Ovary (tissue), 7 donors: ENCODE measurements at regions not wholly inside any gene's neighbourhood (a gene's known extent, or its start where the extent isn't known, plus 50 kb on each side); places are given as distances from the start of the nearest gene placed in this dataset.
"Not testable (repeated sequence)": the region's sequence is repeated elsewhere in the genome, so short reads cannot be mapped to it uniquely, and the experiment has no call there.

Source experiments
- DNase-seq, 5 donors: peaks; one replicate each; pipeline ENCODE4 v3.0.0-alpha.2; 2019 to 2020
- H3K27ac ChIP-seq, 2 donors: fragments of 200-600 bp; one replicate each; pipeline versions ENCODE4 v1.5.1 to v1.8.0; 2019 to 2022
- H3K27me3 ChIP-seq: fragments of 200-600 bp; one replicate; pipeline ENCODE4 v1.8.0; 2022
- H3K36me3 ChIP-seq: fragments of 200-600 bp; sonication (generic); one replicate; pipeline ENCODE4 v1.5.1; 2019
- H3K4me1 ChIP-seq: one replicate; pipeline ENCODE4 v1.8.1; 2013; ENCODE audit warnings: mild to moderate bottlenecking, moderate library complexity; ENCODE audit not compliant: insufficient read depth
- H3K4me3 ChIP-seq: fragments of 200-600 bp; sonication (generic); one replicate; pipeline ENCODE4 v1.5.1; 2017
- H3K9me3 ChIP-seq, 2 donors: fragments of 200-600 bp in 1 of 2; sonication (generic) in 1 of 2; one replicate each; pipeline versions ENCODE4 v1.5.1 to v1.8.1; 2013 to 2019; ENCODE audit warnings: mild to moderate bottlenecking in 1 of 2, moderate library complexity in 1 of 2
- EP300 ChIP-seq: sonication (generic); formaldehyde crosslinking; IDR thresholded peaks from one replicate; pipeline ENCODE4 v1.6.1; 2017; ENCODE audit warnings: antibody characterized with exemption
- POLR2A ChIP-seq: fragments of 450-650 bp; IDR thresholded peaks from one replicate; pipeline ENCODE4 v1.6.1; 2017; ENCODE audit warnings: antibody characterized with exemption, mild to moderate bottlenecking, moderate library complexity
- WGBS, 3 donors: extraction: QIAGEN DNeasy Blood & Tissue Kit in 1 of 3; methylation state at CpG; one replicate each; pipeline versions ENCODE4 v1.1.5 to v1.1.7; 2013 to 2017; 5-methylcytosine and 5-hydroxymethylcytosine counted together
- intact Hi-C, 4 donors: fragments of 100-400 bp; cut with DNase I; formaldehyde crosslinking; loops; one replicate each; pipeline versions ENCODE4 v1.11.0 to v1.15.1; 2022 to 2023
- TF ChIP-seq, protein P1 (sequence below), 3 donors: fragments of 450-650 bp in 2 of 3; fragments of 200-600 bp in 1 of 3; IDR thresholded peaks; one replicate each; pipeline versions ENCODE4 v1.5.1 to v1.8.0; 2016 to 2022; ENCODE audit warnings: antibody characterized with exemption in 3 of 3, mild to moderate bottlenecking in 1 of 3
- donor health status: DM: no; HTN: no; CAD: no; lungs with moderate emphysema.
- donor health status: DM: no; HTN: no; CAD: no.
- donor health status: Bipolar disorder and iron deficiency.
- donor health status: DM: no; HTN: no; CAD: no.
- donor health status: DM: yes; HTN: yes; CAD: no.

GRCh38 chr5:42306287-42306686 is 117.0 kb upstream of the GHR start:
- DNase-seq = no peak
- Histone ChIP-seq H3K4me1 (no peaks in the 10 kb centered on the region), H3K4me3 (no peak overlapping the region), H3K27me3 (no peaks in the 10 kb centered on the region), H3K27ac (no peak overlapping the region), H3K9me3 (peaks cover 0 to 5% of the 10 kb centered on the region in 2 donors), H3K36me3 (no peaks in the 10 kb centered on the region)
- TF ChIP-seq, protein P1, sequence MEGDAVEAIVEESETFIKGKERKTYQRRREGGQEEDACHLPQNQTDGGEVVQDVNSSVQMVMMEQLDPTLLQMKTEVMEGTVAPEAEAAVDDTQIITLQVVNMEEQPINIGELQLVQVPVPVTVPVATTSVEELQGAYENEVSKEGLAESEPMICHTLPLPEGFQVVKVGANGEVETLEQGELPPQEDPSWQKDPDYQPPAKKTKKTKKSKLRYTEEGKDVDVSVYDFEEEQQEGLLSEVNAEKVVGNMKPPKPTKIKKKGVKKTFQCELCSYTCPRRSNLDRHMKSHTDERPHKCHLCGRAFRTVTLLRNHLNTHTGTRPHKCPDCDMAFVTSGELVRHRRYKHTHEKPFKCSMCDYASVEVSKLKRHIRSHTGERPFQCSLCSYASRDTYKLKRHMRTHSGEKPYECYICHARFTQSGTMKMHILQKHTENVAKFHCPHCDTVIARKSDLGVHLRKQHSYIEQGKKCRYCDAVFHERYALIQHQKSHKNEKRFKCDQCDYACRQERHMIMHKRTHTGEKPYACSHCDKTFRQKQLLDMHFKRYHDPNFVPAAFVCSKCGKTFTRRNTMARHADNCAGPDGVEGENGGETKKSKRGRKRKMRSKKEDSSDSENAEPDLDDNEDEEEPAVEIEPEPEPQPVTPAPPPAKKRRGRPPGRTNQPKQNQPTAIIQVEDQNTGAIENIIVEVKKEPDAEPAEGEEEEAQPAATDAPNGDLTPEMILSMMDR (IDR thresholded peaks at IDR 0.05) = no peak
- TF ChIP-seq POLR2A = no peak
- no peak for TF ChIP-seq EP300
- intact Hi-C loops = no loop called here
- 42 to 62% (median 55%) methylated on average over 1 of the region's 1 CpG for whole genome bisulfite sequencing, 3 donors

GRCh38 chr5:42309865-42310264 is 113.4 kb upstream of the GHR start:
- no peak for DNase-seq
- H3K27ac ChIP-seq = no peak overlapping the region
- intact Hi-C loops = no loop called here
- H3K9me3 ChIP-seq = peaks cover 0 to 4% of the 10 kb centered on the region in 2 donors
- no peaks in the 10 kb centered on the region for H3K36me3 ChIP-seq
- no peaks in the 10 kb centered on the region for H3K27me3 ChIP-seq
- H3K4me3 ChIP-seq = no peak overlapping the region
- TF ChIP-seq EP300 (no peak), POLR2A (no peak)
- TF ChIP-seq, protein P1 (IDR thresholded peaks at IDR 0.05) = no peak
- no peaks in the 10 kb centered on the region for H3K4me1 ChIP-seq

GRCh38 chr5:42315214-42315613 is 108.0 kb upstream of the GHR start:
- Histone ChIP-seq H3K9me3 (no peaks in the 10 kb centered on the region), H3K4me3 (no peak overlapping the region), H3K4me1 (no peaks in the 10 kb centered on the region), H3K27me3 (no peaks in the 10 kb centered on the region), H3K27ac (no peak overlapping the region), H3K36me3 (no peaks in the 10 kb centered on the region)
- DNase-seq = no peak
- intact Hi-C loops = no loop called here
- WGBS, 3 donors = 31 to 59% (median 38%) methylated on average over 2 of the region's 2 CpGs
- TF ChIP-seq, protein P1 (IDR thresholded peaks at IDR 0.05) = no peak
- no peak for TF ChIP-seq EP300
- TF ChIP-seq POLR2A = no peak

GRCh38 chr5:42317575-42317974 is 105.7 kb upstream of the GHR start:
- Histone ChIP-seq H3K36me3 (no peaks in the 10 kb centered on the region), H3K4me3 (no peak overlapping the region), H3K27ac (no peak overlapping the region), H3K9me3 (no peaks in the 10 kb centered on the region), H3K27me3 (no peaks in the 10 kb centered on the region), H3K4me1 (no peaks in the 10 kb centered on the region)
- no peak for TF ChIP-seq EP300
- no peak for TF ChIP-seq POLR2A
- TF ChIP-seq, protein P1 (IDR thresholded peaks at IDR 0.05) = no peak
- intact Hi-C loops = no loop called here
- 65 to 75% (median 71%) methylated on average over 2 of the region's 2 CpGs for WGBS, 3 donors
- DNase-seq = no peak

- H3K27me3 ChIP-seq, H3K27ac ChIP-seq, H3K4me3 ChIP-seq, DNase-seq, intact Hi-C loops, H3K9me3 ChIP-seq, H3K36me3 ChIP-seq, H3K4me1 ChIP-seq: not testable (repeated sequence)
- 72 to 85% (median 82%) methylated on average over 5 of the region's 5 CpGs for WGBS, 3 donors
These were observed 103.7 kb upstream of the GHR start for GRCh38 chr5:42319546-42319945.
